Head of caudate nucleus (tissue), 42 donors: ENCODE measurements at regions not wholly inside any gene's neighbourhood (a gene's known extent, or its start where the extent isn't known, plus 50 kb on each side); places are given as distances from the start of the nearest gene placed in this dataset.
"Not testable (repeated sequence)": the region's sequence is repeated elsewhere in the genome, so short reads cannot be mapped to it uniquely, and the experiment has no call there.

Experiments used
- DNase-seq, 42 donors: peaks; one replicate each; pipeline versions ENCODE4 v3.0.0 to v3.0.0-alpha.2; 2020 to 2021; ENCODE audit warnings: mixed read lengths in 7 of 42
- intact Hi-C: fragments of 100-400 bp; cut with DNase I; formaldehyde crosslinking; loops from one replicate; pipeline ENCODE4 v1.15.0; 2022

- intact Hi-C loops = no loop called here
- no peak for DNase-seq
Measured at GRCh38 chr7:1352656-1353271, 106.5 kb downstream of the MICALL2 start.

DNA sequence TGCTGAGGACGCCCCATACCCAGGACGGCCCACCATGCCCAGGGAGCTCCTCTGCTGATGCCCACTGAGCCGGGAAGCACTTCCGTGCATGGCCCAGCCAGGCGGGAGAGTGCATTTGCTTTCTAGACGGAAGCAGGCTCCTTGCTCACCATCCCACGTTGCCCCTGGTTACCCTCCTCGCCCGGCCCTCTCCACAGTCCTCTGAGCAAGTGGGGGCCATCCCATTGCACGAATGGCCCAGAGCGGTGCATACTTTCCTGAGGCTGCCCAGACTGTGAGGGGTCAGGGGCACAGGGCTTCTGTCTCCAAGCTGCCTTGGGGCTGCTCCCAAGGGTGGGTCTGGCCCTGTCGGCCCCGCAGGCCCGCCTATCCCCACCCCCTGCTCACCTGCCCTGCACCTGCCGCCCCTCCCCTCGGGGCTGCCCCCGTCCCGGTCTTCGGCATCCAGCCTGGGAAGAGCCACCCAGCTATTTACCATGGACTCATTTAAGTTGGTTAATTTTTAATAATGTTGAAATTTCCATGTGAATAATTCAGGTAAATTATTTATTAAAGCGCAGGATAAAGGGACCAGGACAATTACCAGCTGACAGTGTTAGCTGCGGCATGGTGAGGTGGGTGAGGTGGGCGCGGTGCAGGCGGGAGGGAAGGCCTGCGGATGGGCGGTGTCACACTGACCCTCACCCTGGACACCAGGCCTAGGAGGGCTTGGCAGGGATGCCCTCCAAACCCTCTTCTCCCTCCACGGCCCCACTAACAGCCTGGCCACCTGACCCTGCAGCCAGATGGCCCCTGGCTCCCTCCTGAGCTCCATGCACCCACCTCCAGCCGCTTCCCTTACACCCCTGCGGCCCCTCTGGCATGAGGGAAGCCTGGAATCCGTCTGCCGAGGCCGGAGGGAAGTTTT is 104.4 kb downstream of the MICALL2 start:
- intact Hi-C loops = no loop called here
- DNase-seq = no peak

DNA sequence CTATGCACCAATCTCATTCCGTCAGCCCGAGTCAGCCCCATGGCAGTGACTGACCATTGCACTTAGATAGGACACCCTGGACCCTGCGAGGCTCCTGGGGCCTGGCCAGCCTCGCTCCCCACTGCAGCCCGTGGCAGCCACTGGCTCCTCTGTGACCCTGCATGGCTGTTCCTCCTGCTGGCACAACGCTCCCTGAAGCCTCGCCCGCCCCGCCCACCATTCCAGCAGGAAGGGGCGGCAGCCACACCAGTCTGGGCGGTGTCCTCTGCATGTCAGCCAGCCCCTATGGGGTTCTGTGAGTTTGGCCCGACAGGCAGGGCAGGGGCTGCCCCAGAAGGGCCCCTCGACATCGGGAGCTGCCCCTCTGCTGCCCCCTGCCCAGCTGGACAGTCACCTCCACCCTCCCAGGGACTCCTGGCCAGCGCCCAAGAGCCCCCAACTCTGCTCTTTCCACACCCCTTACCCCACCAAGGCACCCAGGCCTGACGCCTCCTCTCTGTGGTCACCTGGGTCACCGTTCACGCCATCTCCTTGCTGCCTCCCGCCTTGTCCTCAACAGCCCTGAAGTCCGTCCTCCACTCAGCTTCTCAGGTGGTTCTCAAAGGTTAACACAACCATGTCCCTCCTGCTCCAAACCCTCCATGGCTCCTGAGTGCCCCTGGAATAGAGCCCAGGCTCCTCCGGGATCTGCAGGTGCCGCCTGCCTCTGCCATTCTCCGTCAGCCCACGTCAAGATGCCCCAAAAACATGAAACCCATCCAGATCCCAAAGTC is 103.5 kb downstream of the MICALL2 start:
- intact Hi-C loops = no loop called here
- no peak for DNase-seq

DNA sequence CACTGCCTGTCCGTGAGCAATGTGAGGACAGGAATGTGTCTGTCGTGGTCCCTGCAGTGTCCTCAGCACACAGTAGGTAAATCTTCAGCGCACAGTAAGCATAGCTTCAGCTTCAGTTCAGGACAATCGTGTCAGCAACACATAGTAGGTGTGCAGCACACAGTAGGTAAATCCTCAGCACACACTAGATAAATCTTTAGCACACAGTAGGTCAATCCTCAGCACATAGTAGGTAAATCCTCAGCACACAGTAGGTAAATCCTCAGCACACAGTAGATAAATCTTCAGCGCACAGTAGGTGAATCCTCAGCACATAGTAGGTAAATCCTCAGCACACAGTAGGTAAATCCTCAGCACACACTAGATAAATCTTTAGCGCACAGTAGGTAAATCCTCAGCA is 102.4 kb downstream of the MICALL2 start:
- intact Hi-C loops, DNase-seq: not testable (repeated sequence)

DNA sequence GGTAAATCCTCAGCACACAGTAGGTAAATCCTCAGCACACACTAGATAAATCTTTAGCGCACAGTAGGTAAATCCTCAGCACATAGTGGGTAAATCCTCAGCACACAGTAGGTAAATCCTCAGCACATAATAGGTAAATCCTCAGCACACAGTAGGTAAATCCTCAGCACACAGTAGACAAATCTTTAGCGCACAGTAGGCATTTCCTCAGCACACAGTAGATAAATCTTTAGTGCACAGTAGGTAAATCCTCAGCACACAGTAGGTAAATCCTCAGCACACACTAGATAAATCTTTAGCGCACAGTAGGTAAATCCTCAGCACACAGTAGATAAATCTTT is 102.0 kb downstream of the MICALL2 start:
- DNase-seq, intact Hi-C loops: not testable (repeated sequence)

DNA sequence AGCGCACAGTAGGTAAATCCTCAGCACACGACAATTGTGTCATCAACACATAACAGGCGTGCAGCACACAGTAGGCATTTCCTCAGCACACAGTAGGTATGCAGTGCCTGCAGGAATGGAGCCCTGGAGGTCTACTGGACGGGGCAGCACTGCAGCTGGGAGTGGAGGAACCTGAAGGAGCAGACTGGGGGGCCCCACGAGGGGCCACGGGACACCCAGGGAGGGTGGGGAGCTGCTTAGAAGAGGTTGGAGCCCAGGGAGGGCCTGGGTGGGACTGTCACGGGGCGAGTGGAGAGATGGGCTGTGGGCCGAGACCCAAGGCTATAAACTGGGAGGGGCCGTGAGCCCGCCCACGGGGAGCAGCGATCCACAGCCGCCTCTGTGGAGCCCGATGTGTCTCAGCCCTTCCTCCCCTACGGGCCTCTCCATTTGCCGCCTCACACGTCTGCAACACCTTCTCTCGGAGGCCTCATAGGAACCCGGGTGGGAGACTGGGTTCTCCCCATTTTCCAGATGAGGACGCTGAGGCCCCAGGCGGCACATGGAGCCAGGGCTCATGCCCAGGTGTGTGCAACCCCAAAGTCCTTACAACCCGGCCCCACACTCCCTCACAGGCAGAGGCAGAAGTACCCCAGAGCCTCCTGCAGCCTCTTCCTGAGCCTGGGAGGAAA is 101.5 kb downstream of the MICALL2 start:
- intact Hi-C loops = no loop called here
- DNase-seq = no peak

DNA sequence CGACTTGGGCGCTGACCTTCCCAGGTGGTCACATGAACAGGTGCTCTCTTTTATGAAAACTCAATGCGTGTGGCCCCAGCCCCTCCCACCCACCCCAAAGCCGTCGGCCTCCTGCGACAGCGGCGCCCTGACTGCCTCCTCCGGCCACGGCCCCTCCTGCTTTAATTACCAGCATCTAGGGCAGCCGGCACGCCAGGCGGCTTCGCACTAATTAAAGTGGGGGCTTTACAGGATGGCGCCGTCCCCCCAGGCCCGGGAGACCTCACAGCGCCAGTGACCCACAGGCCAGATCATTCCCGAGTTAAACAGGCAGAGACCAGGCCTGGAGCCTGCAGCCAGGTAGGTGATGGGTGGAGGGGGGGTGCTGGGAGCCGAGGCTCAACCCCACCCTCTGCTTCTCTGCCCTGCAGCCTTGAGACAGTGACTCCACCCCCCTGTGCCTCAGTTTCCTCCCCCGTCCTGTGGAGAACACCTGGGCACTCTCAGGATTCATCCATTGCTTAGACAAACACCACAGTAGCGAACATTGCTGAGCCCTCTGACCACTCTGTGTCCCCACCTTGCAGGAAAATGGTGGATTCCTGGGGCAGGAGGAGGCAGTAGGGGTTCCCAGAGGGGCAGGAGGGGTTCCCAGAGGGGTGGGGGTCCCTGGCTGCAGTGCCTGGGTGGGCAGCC is 100.8 kb downstream of the MICALL2 start:
- no peak for DNase-seq

DNA sequence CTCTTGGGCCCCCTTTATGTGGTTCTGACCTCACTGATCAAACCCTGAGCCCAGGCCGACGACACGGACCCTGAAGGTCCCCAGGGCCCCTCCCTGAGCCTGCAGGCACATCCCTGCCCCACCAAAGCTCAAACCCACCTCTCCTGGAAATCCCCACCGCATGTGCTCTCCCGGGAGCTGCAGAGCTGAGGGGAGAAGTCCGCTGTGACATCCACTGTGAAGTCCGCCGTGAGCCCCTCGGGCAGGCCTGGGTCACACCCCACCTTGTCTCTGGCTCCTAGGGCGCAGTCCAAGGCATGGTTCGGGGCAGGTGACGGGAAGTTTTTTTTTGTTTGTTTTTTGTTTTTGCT is 100.2 kb downstream of the MICALL2 start:
- intact Hi-C loops = no loop called here
- DNase-seq = no peak

More for the DNA sequence above, 100.8 kb downstream of the MICALL2 start:
- intact Hi-C loops = no loop called here

- intact Hi-C loops = no loop called here
- no peak for DNase-seq
Measured at GRCh38 chr7:1359681-1360485, 99.4 kb downstream of the MICALL2 start.

DNA sequence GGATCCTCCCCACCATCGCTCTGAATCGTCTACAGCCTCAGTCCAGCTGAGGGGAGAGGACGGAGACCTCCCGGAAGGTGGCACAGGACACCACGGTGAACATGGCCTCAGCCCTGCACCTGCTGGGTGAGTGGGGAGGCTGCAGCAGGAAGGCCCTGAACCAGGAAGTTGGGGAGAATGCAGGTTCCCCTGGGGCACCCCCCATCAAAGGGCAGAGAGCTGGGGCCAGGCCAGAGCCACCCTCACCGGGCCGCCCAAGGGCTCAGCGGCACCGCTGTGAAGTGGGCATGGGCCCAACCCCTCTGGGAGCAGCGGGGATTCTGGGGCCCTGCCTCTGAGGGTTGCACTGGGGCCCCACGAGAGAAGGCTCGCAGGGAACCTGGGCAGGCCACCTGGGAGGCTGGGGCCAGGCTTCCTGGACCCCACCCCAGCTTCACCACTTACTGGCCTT is 98.7 kb downstream of the MICALL2 start:
- intact Hi-C loops = no loop called here
- DNase-seq = no peak

DNA sequence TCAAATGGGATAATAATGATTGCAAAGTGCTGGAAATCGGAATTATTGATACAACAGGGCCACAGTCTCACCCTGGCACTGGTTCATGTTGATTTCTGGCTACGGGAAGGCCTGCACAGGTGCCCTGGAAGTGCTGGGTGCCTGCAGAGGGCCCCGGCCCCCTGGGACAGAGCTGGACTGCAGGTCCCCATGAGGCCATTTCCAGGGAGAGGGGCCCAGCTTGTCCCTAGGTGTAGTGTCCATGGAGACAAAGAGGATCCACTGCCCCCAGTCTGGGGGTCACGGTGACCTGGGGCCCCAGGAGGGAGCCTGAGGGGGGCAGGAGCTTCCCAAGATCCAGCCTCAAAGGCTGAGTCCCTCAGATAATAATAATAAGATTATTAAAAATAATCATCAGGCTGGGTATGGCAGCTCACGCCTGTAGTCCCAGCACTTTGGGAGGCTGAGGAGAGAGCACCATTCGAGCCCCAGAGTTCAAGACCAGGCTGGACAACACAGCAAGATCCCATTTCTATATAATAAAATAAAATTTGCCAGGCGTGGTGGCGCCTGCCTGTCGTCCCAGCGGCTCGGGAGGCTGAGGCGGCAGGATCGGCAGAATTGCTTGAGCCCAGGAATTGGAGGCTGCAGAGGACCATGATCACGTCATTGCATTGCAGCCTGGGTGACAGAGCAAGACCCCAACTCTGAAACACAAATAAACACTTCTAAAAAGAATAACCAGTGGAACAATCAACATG is 98.1 kb downstream of the MICALL2 start:
- intact Hi-C loops = no loop called here
- no peak for DNase-seq

DNA sequence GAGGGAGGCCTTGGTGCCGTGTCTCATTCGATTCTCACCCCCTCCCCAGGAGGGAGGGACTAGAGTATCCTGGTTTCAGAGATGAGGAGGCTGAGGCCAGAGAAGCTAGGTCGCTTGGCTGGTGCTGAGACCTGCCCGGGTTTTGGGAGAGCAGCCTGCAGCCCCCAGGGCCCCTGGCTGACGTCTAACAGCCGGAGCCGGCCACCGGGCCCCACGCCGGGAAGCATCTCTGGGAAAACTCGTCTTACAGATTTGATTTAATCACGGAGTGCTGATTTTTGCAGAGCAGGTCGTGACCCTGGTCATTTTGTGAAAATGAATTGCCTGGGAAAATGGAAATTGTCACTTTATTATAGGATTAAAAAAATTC is 97.5 kb downstream of the MICALL2 start:
- no peak for DNase-seq
- intact Hi-C loops = no loop called here

- intact Hi-C loops = no loop called here
- no peak for DNase-seq
Measured at GRCh38 chr7:1362301-1362700, 97.0 kb downstream of the MICALL2 start.

- no peak for DNase-seq
- intact Hi-C loops = no loop called here
Measured at GRCh38 chr7:1364068-1364905, 95.0 kb downstream of the MICALL2 start.

- no peak for DNase-seq
- intact Hi-C loops = no loop called here
Measured at GRCh38 chr7:1364906-1365570, 94.2 kb downstream of the MICALL2 start.

- DNase-seq = no peak
- intact Hi-C loops = no loop called here
Measured at GRCh38 chr7:1365846-1366245, 93.4 kb downstream of the MICALL2 start.
